ENCODE measurements at regions not wholly inside any gene's neighbourhood (a gene's known extent, or its start where the extent isn't known, plus 50 kb on each side); places are given as distances from the start of the nearest gene placed in this dataset.

- Histone ChIP-seq H3K27me3 (ENCODE audit: control insufficient read depth in 2 of 2, insufficient read depth in 2 of 2, low read length in 2 of 2) (no peaks in the 10 kb centered on the region), H3K4me3 (replicated peaks in 1 of 3; ENCODE audit: low read depth in 2 of 3, low read length in 3 of 3) (no peak overlapping the region), H3K36me3 (replicated peaks in 1 of 2; ENCODE audit: control insufficient read depth in 1 of 2, insufficient read depth in 2 of 2, low read length in 2 of 2) (no peaks in the 10 kb centered on the region), H3K4me2 (replicated peaks; ENCODE audit: extremely low read depth, low read length, poor library complexity, severe bottlenecking) (no peak overlapping the region), H3K79me2 (ENCODE audit: insufficient read depth, low read length) (no peaks in the 10 kb centered on the region), H3K4me1 (ENCODE audit: control insufficient read depth in 1 of 2, insufficient read depth in 2 of 2, low read length in 2 of 2) (no peaks in the 10 kb centered on the region), H3K27ac (ENCODE audit: low read depth in 1 of 2, low read length in 2 of 2) (no peak overlapping the region), H2AFZ (ENCODE audit: insufficient read depth, low read depth, low read length, poor library complexity, severe bottlenecking) (no peak overlapping the region), H3K9ac (ENCODE audit: insufficient read depth, low read length, poor library complexity, severe bottlenecking) (no peak overlapping the region), H3K9me3 (replicated peaks in 1 of 2; ENCODE audit: control insufficient read depth in 1 of 2, insufficient read depth in 1 of 2, low read length in 2 of 2) (no peaks in the 10 kb centered on the region), H4K20me1 (ENCODE audit: insufficient read depth, low read length) (no peaks in the 10 kb centered on the region)
- no CpG with 5 or more reads among the region's 1 CpG for WGBS (ENCODE audit: insufficient coverage)
- H3K36me3 Mint-ChIP-seq: no peaks in the 10 kb centered on the region
- no peaks in the 10 kb centered on the region for H3K4me1 Mint-ChIP-seq
- H3K27me3 Mint-ChIP-seq (ENCODE audit: low read depth in 3 of 3): peaks cover 0 to 2% (median 0%) of the 10 kb centered on the region in 3 donors
- DNase-seq: no peak
- peaks cover 2 to 10% (median 5%) of the 10 kb centered on the region in 7 donors for H3K9me3 Mint-ChIP-seq
- intact Hi-C loops (cut with micrococcal nuclease): no loop called here
- TF ChIP-seq, protein P1, sequence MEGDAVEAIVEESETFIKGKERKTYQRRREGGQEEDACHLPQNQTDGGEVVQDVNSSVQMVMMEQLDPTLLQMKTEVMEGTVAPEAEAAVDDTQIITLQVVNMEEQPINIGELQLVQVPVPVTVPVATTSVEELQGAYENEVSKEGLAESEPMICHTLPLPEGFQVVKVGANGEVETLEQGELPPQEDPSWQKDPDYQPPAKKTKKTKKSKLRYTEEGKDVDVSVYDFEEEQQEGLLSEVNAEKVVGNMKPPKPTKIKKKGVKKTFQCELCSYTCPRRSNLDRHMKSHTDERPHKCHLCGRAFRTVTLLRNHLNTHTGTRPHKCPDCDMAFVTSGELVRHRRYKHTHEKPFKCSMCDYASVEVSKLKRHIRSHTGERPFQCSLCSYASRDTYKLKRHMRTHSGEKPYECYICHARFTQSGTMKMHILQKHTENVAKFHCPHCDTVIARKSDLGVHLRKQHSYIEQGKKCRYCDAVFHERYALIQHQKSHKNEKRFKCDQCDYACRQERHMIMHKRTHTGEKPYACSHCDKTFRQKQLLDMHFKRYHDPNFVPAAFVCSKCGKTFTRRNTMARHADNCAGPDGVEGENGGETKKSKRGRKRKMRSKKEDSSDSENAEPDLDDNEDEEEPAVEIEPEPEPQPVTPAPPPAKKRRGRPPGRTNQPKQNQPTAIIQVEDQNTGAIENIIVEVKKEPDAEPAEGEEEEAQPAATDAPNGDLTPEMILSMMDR (IDR thresholded peaks at IDR 0.05): no peak
- H3K27ac Mint-ChIP-seq: no peak overlapping the region
- no peak overlapping the region for H3K4me3 Mint-ChIP-seq
These were observed 382.3 kb upstream of the CHST9 start for GRCh38 chr18:27567434-27567833.

DNA sequence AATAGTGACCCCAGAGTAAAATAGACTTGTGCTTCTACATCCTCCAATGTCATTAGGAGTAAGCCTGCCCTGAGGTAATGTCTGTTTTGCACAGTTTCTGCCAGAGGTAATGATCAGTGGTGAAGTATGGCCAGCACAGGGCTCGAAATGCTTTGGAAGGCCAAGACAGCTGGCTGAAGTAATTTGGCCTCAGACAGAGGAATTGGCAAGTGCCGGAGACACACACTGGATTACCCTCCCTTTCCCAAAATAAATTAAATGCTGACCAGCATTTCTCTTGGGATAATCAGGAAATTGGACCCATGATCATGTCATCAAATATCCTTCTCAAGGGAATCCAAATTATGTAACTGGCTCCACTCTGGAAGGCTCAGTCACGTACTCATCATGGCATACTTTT lies 379.0 kb upstream of the CHST9 start:
- Histone ChIP-seq H3K27me3 (ENCODE audit: control insufficient read depth in 2 of 2, insufficient read depth in 2 of 2, low read length in 2 of 2) (no peaks in the 10 kb centered on the region), H2AFZ (ENCODE audit: insufficient read depth, low read depth, low read length, poor library complexity, severe bottlenecking) (no peak overlapping the region), H3K79me2 (ENCODE audit: insufficient read depth, low read length) (no peaks in the 10 kb centered on the region), H3K4me3 (replicated peaks in 1 of 3; ENCODE audit: low read depth in 2 of 3, low read length in 3 of 3) (no peak overlapping the region), H3K9ac (ENCODE audit: insufficient read depth, low read length, poor library complexity, severe bottlenecking) (no peak overlapping the region), H3K4me2 (replicated peaks; ENCODE audit: extremely low read depth, low read length, poor library complexity, severe bottlenecking) (no peak overlapping the region), H3K4me1 (ENCODE audit: control insufficient read depth in 1 of 2, insufficient read depth in 2 of 2, low read length in 2 of 2) (no peaks in the 10 kb centered on the region), H4K20me1 (ENCODE audit: insufficient read depth, low read length) (no peaks in the 10 kb centered on the region), H3K36me3 (replicated peaks in 1 of 2; ENCODE audit: control insufficient read depth in 1 of 2, insufficient read depth in 2 of 2, low read length in 2 of 2) (no peaks in the 10 kb centered on the region), H3K9me3 (replicated peaks in 1 of 2; ENCODE audit: control insufficient read depth in 1 of 2, insufficient read depth in 1 of 2, low read length in 2 of 2) (no peaks in the 10 kb centered on the region), H3K27ac (ENCODE audit: low read depth in 1 of 2, low read length in 2 of 2) (no peak overlapping the region)
- intact Hi-C loops (cut with micrococcal nuclease): no loop called here
- 88% methylated on average over 3 of the region's 3 CpGs for WGBS (ENCODE audit: insufficient coverage)
- Mint-ChIP-seq H3K27ac (no peak overlapping the region), H3K9me3 (peaks cover 2 to 14% (median 4%) of the 10 kb centered on the region in 7 donors), H3K27me3 (ENCODE audit: low read depth in 3 of 3) (no peaks in the 10 kb centered on the region), H3K4me3 (no peak overlapping the region), H3K36me3 (no peaks in the 10 kb centered on the region), H3K4me1 (no peaks in the 10 kb centered on the region)
- TF ChIP-seq, protein P1 (IDR thresholded peaks at IDR 0.05): no peak
- no peak for DNase-seq
